Fibroblast of lung (primary cell): ENCODE measurements at regions not wholly inside any gene's neighbourhood (a gene's known extent, or its start where the extent isn't known, plus 50 kb on each side); places are given as distances from the start of the nearest gene placed in this dataset.

ENCODE experiments used
- DNase-seq, 2 donors: peaks; one replicate each; pipeline versions ENCODE4 v3.0.0 to v3.0.0-alpha.2; 2010; ENCODE audit warnings: low read depth in 2 of 2
- H2AFZ ChIP-seq: 2 replicates; pipeline ENCODE4 v1.5.1; 2012; ENCODE audit warnings: low read length, control low read depth, inconsistent platforms
- H3K27ac ChIP-seq: 2 replicates; pipeline ENCODE4 v1.5.1; 2011; ENCODE audit warnings: low read length, control low read depth; ENCODE audit not compliant: insufficient read depth
- H3K27me3 ChIP-seq: 2 replicates; pipeline ENCODE4 v1.5.1; 2011; ENCODE audit warnings: mild to moderate bottlenecking, low read length; ENCODE audit not compliant: control insufficient read depth, insufficient read depth
- H3K36me3 ChIP-seq: 2 replicates; pipeline ENCODE4 v1.5.1; 2011; ENCODE audit warnings: low read length; ENCODE audit not compliant: control insufficient read depth, insufficient read depth
- H3K4me1 ChIP-seq: 2 replicates; pipeline ENCODE4 v1.5.1; 2011; ENCODE audit warnings: low read length; ENCODE audit not compliant: control insufficient read depth, insufficient read depth; ENCODE audit errors: extremely low read depth
- H3K4me2 ChIP-seq: 2 replicates; pipeline ENCODE4 v1.5.1; 2011; ENCODE audit warnings: low read length, control low read depth; ENCODE audit not compliant: insufficient read depth; ENCODE audit errors: extremely low read depth
- H3K4me3 ChIP-seq, 4 experiments: fragments of 200-600 bp in 1 of 4; sonication (generic) in 1 of 4; replicated peaks in 1 of 4; 2 replicates each; pipeline ENCODE4 v1.5.1; 2011 to 2016; ENCODE audit warnings: low read length in 4 of 4, low read depth in 3 of 4, mild to moderate bottlenecking in 3 of 4, control low read depth in 2 of 4, inconsistent platforms in 1 of 4, mixed read lengths in 1 of 4; ENCODE audit not compliant: insufficient read depth in 1 of 4; ENCODE audit errors: control extremely low read depth in 1 of 4
- H3K79me2 ChIP-seq: 2 replicates; pipeline ENCODE4 v1.5.1; 2012; ENCODE audit warnings: mild to moderate bottlenecking, low read length, inconsistent platforms; ENCODE audit not compliant: control insufficient read depth, insufficient read depth
- H3K9ac ChIP-seq: 2 replicates; pipeline ENCODE4 v1.5.1; 2011; ENCODE audit warnings: mild to moderate bottlenecking, low read length, control low read depth; ENCODE audit not compliant: insufficient read depth
- H3K9me3 ChIP-seq: 2 replicates; pipeline ENCODE4 v1.5.1; 2012; ENCODE audit warnings: low read depth, low read length; ENCODE audit not compliant: control insufficient read depth, insufficient read depth
- H4K20me1 ChIP-seq: 2 replicates; pipeline ENCODE4 v1.5.1; 2011; ENCODE audit warnings: low read length; ENCODE audit not compliant: control insufficient read depth, insufficient read depth; ENCODE audit errors: extremely low read depth
- CTCF ChIP-seq, 2 donors: IDR thresholded peaks in 1 of 2; conservative IDR thresholded peaks in 1 of 2; 1 replicate in 1 of 2; 2 replicates in 1 of 2; pipeline ENCODE4 v1.5.1; 2011 to 2012; ENCODE audit warnings: low read length in 2 of 2, control low read depth in 1 of 2, inconsistent platforms in 1 of 2, low read depth in 1 of 2, mild to moderate bottlenecking in 1 of 2
- EZH2 ChIP-seq: IDR thresholded peaks from 2 replicates; pipeline ENCODE4 v1.5.1; 2012; ENCODE audit warnings: low read length, control low read depth, mild to moderate bottlenecking; ENCODE audit errors: missing control alignments

GRCh38 chr11:110812086-110812733 is 100.0 kb upstream of the ARHGAP20 start:
- no peak overlapping the region for H3K4me2 ChIP-seq
- H3K36me3 ChIP-seq, result no peaks in the 10 kb centered on the region
- no peak overlapping the region for H2AFZ ChIP-seq
- no peaks in the 10 kb centered on the region for H3K9me3 ChIP-seq
- H3K79me2 ChIP-seq, result no peaks in the 10 kb centered on the region
- TF ChIP-seq CTCF (conservative IDR thresholded peaks at IDR 0.05 in 1 of 2, IDR thresholded peaks at IDR 0.05 in 1 of 2; ENCODE audit: low read depth in 1 of 2, low read length in 2 of 2), result no peak
- H3K4me3 ChIP-seq, result no peak overlapping the region
- H3K27ac ChIP-seq, result no peak overlapping the region
- no peak overlapping the region for H3K9ac ChIP-seq
- no peaks in the 10 kb centered on the region for H4K20me1 ChIP-seq
- no peaks in the 10 kb centered on the region for H3K27me3 ChIP-seq
- DNase-seq, result no peak
- no peaks in the 10 kb centered on the region for H3K4me1 ChIP-seq

GRCh38 chr11:110809417-110810199 is 97.4 kb upstream of the ARHGAP20 start:
- Histone ChIP-seq H3K27ac (no peak overlapping the region), H3K27me3 (no peaks in the 10 kb centered on the region), H2AFZ (no peak overlapping the region), H3K4me1 (no peaks in the 10 kb centered on the region), H3K36me3 (no peaks in the 10 kb centered on the region), H3K9ac (no peak overlapping the region), H4K20me1 (no peaks in the 10 kb centered on the region), H3K9me3 (no peaks in the 10 kb centered on the region), H3K79me2 (no peaks in the 10 kb centered on the region), H3K4me3 (no peak overlapping the region), H3K4me2 (no peak overlapping the region)
- DNase-seq, result no peak
- TF ChIP-seq CTCF (conservative IDR thresholded peaks at IDR 0.05 in 1 of 2, IDR thresholded peaks at IDR 0.05 in 1 of 2; ENCODE audit: low read depth in 1 of 2, low read length in 2 of 2) (no peak), EZH2 (no peak)

GRCh38 chr11:110808248-110808647 is 96.0 kb upstream of the ARHGAP20 start:
- no peak overlapping the region for H3K4me3 ChIP-seq

More at GRCh38 chr11:110808248-110808647, 96.0 kb upstream of the ARHGAP20 start:
- Histone ChIP-seq H3K4me1 (no peaks in the 10 kb centered on the region), H3K9me3 (no peaks in the 10 kb centered on the region), H4K20me1 (no peaks in the 10 kb centered on the region), H3K27ac (no peak overlapping the region), H3K79me2 (no peaks in the 10 kb centered on the region), H3K27me3 (no peaks in the 10 kb centered on the region), H2AFZ (no peak overlapping the region), H3K4me2 (no peak overlapping the region), H3K36me3 (no peaks in the 10 kb centered on the region), H3K9ac (no peak overlapping the region)
- TF ChIP-seq EZH2 (no peak), CTCF (conservative IDR thresholded peaks at IDR 0.05 in 1 of 2, IDR thresholded peaks at IDR 0.05 in 1 of 2; ENCODE audit: low read depth in 1 of 2, low read length in 2 of 2) (no peak)
- no peak for DNase-seq
